WI38 (cell line): ENCODE measurements at regions not wholly inside any gene's neighbourhood (a gene's known extent, or its start where the extent isn't known, plus 50 kb on each side); places are given as distances from the start of the nearest gene placed in this dataset.

Source experiments
- H3K4me3 ChIP-seq: 2 replicates; pipeline ENCODE4 v1.5.1; 2011; ENCODE audit warnings: low read depth, mild to moderate bottlenecking, control low read depth, low read length
- TF ChIP-seq, protein P1 (sequence below): IDR thresholded peaks from 2 replicates; pipeline ENCODE4 v1.5.1; 2012; ENCODE audit warnings: low read depth, mild to moderate bottlenecking, control low read depth, low read length

GRCh38 chr7:33691180-33691579, 214.2 kb upstream of the BMPER start:
- TF ChIP-seq, protein P1, sequence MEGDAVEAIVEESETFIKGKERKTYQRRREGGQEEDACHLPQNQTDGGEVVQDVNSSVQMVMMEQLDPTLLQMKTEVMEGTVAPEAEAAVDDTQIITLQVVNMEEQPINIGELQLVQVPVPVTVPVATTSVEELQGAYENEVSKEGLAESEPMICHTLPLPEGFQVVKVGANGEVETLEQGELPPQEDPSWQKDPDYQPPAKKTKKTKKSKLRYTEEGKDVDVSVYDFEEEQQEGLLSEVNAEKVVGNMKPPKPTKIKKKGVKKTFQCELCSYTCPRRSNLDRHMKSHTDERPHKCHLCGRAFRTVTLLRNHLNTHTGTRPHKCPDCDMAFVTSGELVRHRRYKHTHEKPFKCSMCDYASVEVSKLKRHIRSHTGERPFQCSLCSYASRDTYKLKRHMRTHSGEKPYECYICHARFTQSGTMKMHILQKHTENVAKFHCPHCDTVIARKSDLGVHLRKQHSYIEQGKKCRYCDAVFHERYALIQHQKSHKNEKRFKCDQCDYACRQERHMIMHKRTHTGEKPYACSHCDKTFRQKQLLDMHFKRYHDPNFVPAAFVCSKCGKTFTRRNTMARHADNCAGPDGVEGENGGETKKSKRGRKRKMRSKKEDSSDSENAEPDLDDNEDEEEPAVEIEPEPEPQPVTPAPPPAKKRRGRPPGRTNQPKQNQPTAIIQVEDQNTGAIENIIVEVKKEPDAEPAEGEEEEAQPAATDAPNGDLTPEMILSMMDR = no peak
- no peak overlapping the region for H3K4me3 ChIP-seq

- TF ChIP-seq, protein P1 = no peak
- H3K4me3 ChIP-seq = no peak overlapping the region
Measured at GRCh38 chr7:33692956-33693355, 212.4 kb upstream of the BMPER start.

DNA sequence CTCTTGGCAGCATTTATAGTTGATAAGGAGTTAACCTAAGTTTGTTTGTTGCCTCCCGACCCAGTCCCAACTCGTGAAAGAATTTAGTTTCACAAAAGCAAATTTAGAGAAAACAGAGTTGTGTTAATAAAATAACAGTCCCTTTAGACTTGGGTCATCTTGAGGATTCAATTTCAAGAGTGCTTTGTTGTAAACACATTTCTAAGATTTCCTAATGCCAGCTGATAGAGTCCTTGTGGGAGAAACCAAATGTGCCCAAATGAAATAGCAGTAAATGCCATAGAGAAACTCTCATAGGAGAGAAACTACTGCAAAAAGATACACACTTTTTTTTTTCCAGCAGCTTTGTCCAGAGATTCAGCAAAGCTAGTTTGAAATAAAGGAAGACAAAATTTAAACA, 211.3 kb upstream of the BMPER start:
- TF ChIP-seq, protein P1 = no peak
- no peak overlapping the region for H3K4me3 ChIP-seq

GRCh38 chr7:33697616-33698015, 207.7 kb upstream of the BMPER start:
- H3K4me3 ChIP-seq = no peak overlapping the region
- TF ChIP-seq, protein P1 = no peak

- H3K4me3 ChIP-seq = no peak overlapping the region
- TF ChIP-seq, protein P1 = no peak
Measured at GRCh38 chr7:33698041-33698440, 207.3 kb upstream of the BMPER start.

- H3K4me3 ChIP-seq = no peak overlapping the region
- TF ChIP-seq, protein P1 = no peak
Measured at GRCh38 chr7:33698692-33699128, 206.6 kb upstream of the BMPER start.

DNA sequence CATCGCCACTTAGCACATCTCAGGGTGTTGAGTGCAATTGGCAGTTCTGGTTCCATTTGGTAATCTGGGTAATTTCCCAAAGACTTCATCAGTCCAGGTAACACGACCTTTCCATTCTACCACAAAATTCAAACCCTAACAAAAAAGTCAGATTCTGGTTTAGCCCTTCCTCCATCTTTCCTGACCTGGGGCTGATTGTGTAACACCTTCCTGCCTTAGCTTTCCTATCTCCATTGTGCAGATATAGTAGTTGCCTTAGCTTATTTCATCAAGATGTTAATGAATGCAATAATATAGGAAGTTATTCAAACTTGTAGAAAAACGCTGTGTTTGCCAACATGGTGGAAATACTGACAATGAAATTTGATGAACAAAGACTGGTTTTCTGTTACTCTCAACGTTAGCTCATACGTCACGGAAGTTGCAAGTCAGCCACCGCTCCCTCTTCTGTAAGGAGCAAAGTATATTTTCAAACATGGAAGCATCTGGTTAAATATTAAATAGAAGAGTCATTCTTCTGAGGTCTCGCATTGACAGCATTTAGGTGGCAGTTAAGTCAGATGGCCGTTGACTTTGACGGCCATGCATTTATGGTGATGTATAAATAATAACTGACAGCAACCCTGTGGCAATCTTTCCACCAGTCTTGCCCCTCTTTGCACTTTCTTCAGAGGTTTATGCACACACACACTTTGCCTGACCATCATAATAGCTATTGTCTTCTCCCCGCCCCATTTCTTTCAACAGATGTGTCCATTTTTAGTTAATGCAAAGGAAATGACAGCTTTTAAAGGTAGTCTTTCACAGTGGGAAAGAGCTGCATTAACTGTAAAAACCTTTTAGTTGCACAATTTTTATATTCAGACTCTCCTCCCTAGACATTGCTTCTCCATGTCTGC, 205.1 kb upstream of the BMPER start:
- no peak overlapping the region for H3K4me3 ChIP-seq
- TF ChIP-seq, protein P1 = no peak
